Mammary epithelial cell (primary cell): ENCODE measurements at regions not wholly inside any gene's neighbourhood (a gene's known extent, or its start where the extent isn't known, plus 50 kb on each side); places are given as distances from the start of the nearest gene placed in this dataset.

Experiments
- EZH2 ChIP-seq: IDR thresholded peaks from 2 replicates; pipeline ENCODE4 v1.6.1; 2012; ENCODE audit warnings: low read length, inconsistent platforms, borderline replicate concordance
- TF ChIP-seq, protein P1 (sequence below), 2 donors: IDR thresholded peaks in 1 of 2; conservative IDR thresholded peaks in 1 of 2; 2 replicates each; pipeline ENCODE4 v1.5.1; 2011 to 2012; ENCODE audit warnings: inconsistent platforms in 2 of 2, low read length in 2 of 2, mild to moderate bottlenecking in 2 of 2, control low read depth in 1 of 2, low read depth in 1 of 2; ENCODE audit not compliant: insufficient read depth in 1 of 2; ENCODE audit errors: extremely low read depth in 1 of 2

DNA sequence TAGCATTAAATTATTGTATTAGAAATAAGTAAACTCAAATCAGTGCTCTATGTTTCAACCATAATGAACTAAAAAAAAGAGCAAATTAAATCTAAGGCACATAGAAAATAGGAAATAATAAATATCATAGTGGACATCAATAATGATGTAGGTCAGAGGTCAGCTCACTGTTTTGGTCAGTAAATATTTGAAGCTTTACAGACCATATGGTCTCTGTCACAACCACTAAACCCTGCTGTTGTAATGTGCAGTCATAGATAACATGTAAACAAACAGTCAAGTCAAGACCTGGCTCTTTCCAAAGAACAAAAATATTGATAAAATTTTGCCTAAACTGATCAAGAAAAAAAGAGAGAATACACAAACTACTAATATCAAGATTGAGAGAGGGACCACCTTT lies 615.0 kb downstream of the SH2D4B start:
- TF ChIP-seq, protein P1, sequence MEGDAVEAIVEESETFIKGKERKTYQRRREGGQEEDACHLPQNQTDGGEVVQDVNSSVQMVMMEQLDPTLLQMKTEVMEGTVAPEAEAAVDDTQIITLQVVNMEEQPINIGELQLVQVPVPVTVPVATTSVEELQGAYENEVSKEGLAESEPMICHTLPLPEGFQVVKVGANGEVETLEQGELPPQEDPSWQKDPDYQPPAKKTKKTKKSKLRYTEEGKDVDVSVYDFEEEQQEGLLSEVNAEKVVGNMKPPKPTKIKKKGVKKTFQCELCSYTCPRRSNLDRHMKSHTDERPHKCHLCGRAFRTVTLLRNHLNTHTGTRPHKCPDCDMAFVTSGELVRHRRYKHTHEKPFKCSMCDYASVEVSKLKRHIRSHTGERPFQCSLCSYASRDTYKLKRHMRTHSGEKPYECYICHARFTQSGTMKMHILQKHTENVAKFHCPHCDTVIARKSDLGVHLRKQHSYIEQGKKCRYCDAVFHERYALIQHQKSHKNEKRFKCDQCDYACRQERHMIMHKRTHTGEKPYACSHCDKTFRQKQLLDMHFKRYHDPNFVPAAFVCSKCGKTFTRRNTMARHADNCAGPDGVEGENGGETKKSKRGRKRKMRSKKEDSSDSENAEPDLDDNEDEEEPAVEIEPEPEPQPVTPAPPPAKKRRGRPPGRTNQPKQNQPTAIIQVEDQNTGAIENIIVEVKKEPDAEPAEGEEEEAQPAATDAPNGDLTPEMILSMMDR (conservative IDR thresholded peaks at IDR 0.05 in 1 of 2, IDR thresholded peaks at IDR 0.05 in 1 of 2; ENCODE audit: extremely low read depth in 1 of 2, insufficient read depth in 1 of 2, low read depth in 1 of 2, low read length in 2 of 2) = no peak
- TF ChIP-seq EZH2 = no peak
